HG03457 (cell line): ENCODE measurements at regions not wholly inside any gene's neighbourhood (a gene's known extent, or its start where the extent isn't known, plus 50 kb on each side); places are given as distances from the start of the nearest gene placed in this dataset.
A peak's percentile ranks its signal among the peaks of the same experiment; 100 is the strongest.

ENCODE experiments used
- ATAC-seq: cut with Tn5 transposase; IDR thresholded peaks from one replicate; pipeline ENCODE4 v1.9.1; 2021; ENCODE audit warnings: moderate number of reproducible peaks; ENCODE audit not compliant: unreplicated experiment

- ATAC-seq = no peak
Measured at GRCh38 chr10:16348891-16349290, 87.9 kb upstream of the PTER start.

- ATAC-seq = no peak
Measured at GRCh38 chr10:16352146-16352545, 84.7 kb upstream of the PTER start.

GRCh38 chr10:16360001-16360400 is 76.8 kb upstream of the PTER start:
- ATAC-seq = no peak

GRCh38 chr10:16360425-16360824 is 76.4 kb upstream of the PTER start:
- no peak for ATAC-seq

GRCh38 chr10:16361086-16361485 is 75.7 kb upstream of the PTER start:
- ATAC-seq = no peak

- no peak for ATAC-seq
Measured at GRCh38 chr10:16363741-16364140, 73.1 kb upstream of the PTER start.

- no peak for ATAC-seq
Measured at GRCh38 chr10:16367621-16368292, 69.1 kb upstream of the PTER start.

- peak; percentile 94 for ATAC-seq
Measured at GRCh38 chr10:16381083-16381482, 55.7 kb upstream of the PTER start.

GRCh38 chr10:16384021-16384420 is 52.8 kb upstream of the PTER start:
- no peak for ATAC-seq

- no peak for ATAC-seq
Measured at GRCh38 chr10:16386855-16387254, 50.0 kb upstream of the PTER start.
